ENCODE measurements at regions not wholly inside any gene's neighbourhood (a gene's known extent, or its start where the extent isn't known, plus 50 kb on each side); places are given as distances from the start of the nearest gene placed in this dataset.

DNA sequence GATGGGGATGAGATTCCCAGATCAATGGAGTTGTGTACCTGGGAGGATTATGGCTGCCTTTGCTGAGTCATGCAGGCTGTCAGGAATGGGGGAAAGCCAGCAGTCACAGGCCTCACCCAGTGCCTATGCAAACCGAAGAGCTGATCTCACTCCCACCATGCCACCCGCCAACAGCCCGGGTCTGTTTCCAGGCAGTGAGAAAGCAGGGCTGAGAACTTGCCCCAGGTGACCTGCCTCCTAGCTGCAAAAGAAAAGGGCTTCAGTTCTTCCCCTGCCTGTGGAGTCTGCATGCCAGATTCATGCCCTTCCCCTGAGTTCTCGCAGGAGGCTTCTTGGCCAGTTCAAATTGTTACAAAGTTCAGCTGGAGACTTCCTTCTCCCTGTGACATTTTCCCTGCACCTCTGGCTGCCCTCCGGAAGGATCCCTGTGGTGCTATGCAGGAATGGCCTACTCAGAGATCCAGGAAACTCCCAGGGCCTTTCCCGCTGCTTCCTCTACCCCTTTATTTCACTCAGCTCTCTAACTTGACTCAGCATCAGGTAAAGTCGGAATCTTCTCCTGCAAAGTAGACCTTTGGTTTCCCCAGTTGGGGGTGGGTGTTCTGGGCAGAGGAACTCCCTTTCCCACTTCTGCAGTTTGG is 71.5 kb upstream of the B3GAT2 start:
- TF ChIP-seq, protein P1, sequence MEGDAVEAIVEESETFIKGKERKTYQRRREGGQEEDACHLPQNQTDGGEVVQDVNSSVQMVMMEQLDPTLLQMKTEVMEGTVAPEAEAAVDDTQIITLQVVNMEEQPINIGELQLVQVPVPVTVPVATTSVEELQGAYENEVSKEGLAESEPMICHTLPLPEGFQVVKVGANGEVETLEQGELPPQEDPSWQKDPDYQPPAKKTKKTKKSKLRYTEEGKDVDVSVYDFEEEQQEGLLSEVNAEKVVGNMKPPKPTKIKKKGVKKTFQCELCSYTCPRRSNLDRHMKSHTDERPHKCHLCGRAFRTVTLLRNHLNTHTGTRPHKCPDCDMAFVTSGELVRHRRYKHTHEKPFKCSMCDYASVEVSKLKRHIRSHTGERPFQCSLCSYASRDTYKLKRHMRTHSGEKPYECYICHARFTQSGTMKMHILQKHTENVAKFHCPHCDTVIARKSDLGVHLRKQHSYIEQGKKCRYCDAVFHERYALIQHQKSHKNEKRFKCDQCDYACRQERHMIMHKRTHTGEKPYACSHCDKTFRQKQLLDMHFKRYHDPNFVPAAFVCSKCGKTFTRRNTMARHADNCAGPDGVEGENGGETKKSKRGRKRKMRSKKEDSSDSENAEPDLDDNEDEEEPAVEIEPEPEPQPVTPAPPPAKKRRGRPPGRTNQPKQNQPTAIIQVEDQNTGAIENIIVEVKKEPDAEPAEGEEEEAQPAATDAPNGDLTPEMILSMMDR (IDR thresholded peaks at IDR 0.05; ENCODE audit: insufficient read depth, low read length, poor library complexity, severe bottlenecking), result no peak
- TF ChIP-seq EZH2phosphoT487 (conservative IDR thresholded peaks at IDR 0.05; ENCODE audit: low read length), result no peak

Measured in SU-DHL-6 (cell line).